ENCODE measurements at regions not wholly inside any gene's neighbourhood (a gene's known extent, or its start where the extent isn't known, plus 50 kb on each side); places are given as distances from the start of the nearest gene placed in this dataset.

DNA sequence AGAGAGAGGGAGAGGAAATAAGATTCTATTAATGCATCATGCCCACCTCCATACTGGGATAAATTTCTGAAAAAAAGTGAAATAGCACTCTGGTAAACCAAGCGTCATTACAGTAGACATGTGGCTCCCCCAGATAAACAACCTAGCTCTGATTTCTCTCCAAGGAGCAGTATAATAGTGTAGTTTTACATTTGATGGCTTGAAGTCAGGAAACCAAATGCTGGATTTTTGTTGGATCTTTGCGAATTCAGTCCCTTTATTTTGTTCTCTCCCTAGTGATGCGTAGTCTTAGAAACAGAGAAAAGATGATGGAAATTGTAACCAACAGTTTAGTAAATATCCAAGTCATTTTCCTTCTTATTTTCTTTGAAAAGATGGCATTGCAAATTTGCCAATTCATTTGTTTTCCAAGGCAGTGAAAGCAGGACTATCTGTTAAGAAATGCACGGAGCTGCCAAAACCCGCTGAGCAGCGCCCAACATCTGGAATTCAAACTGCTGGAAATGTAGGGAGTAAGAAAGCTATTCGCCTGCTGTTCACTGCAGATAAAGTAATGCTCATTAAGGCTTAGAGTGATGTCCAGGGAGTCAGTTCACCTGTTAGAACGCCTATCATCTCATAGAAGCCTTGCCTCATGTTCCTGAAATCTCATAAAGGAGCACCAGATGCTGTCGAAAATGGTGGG is 85.7 kb upstream of the DOK5 start:
- Histone ChIP-seq H3K9ac (ENCODE audit: insufficient read depth in 1 of 2, low read length in 2 of 2) (no peak overlapping the region), H3K9me3 (ENCODE audit: control insufficient read depth in 4 of 4, insufficient read depth in 3 of 4, low read length in 3 of 4) (no peaks in the 10 kb centered on the region), H3K27me3 (ENCODE audit: control insufficient read depth in 3 of 3, insufficient read depth in 3 of 3, low read length in 2 of 3) (no peaks in the 10 kb centered on the region), H3K4me1 (ENCODE audit: control insufficient read depth in 5 of 5, insufficient read depth in 5 of 5, low read length in 5 of 5) (peaks cover 0 to 4% (median 0%) of the 10 kb centered on the region in 5 donors), H3K4me3 (no peak overlapping the region), H3K36me3 (ENCODE audit: control insufficient read depth in 4 of 4, insufficient read depth in 4 of 4, low read length in 4 of 4) (no peaks in the 10 kb centered on the region), H3K27ac (ENCODE audit: low read depth in 1 of 2, low read length in 1 of 2) (no peak overlapping the region)
- 77 to 84% methylated on average over 9 of the region's 9 CpGs for WGBS, 2 donors
- DNase-seq (peak in 2 of 3 donors; percentile 9 to 68), ATAC-seq (ENCODE audit: insufficient read depth, low FRiP score) (no peak)
- TF ChIP-seq, protein P1, sequence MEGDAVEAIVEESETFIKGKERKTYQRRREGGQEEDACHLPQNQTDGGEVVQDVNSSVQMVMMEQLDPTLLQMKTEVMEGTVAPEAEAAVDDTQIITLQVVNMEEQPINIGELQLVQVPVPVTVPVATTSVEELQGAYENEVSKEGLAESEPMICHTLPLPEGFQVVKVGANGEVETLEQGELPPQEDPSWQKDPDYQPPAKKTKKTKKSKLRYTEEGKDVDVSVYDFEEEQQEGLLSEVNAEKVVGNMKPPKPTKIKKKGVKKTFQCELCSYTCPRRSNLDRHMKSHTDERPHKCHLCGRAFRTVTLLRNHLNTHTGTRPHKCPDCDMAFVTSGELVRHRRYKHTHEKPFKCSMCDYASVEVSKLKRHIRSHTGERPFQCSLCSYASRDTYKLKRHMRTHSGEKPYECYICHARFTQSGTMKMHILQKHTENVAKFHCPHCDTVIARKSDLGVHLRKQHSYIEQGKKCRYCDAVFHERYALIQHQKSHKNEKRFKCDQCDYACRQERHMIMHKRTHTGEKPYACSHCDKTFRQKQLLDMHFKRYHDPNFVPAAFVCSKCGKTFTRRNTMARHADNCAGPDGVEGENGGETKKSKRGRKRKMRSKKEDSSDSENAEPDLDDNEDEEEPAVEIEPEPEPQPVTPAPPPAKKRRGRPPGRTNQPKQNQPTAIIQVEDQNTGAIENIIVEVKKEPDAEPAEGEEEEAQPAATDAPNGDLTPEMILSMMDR (IDR thresholded peaks at IDR 0.05; ENCODE audit: control extremely low read depth, extremely low read depth), result no peak

DNA sequence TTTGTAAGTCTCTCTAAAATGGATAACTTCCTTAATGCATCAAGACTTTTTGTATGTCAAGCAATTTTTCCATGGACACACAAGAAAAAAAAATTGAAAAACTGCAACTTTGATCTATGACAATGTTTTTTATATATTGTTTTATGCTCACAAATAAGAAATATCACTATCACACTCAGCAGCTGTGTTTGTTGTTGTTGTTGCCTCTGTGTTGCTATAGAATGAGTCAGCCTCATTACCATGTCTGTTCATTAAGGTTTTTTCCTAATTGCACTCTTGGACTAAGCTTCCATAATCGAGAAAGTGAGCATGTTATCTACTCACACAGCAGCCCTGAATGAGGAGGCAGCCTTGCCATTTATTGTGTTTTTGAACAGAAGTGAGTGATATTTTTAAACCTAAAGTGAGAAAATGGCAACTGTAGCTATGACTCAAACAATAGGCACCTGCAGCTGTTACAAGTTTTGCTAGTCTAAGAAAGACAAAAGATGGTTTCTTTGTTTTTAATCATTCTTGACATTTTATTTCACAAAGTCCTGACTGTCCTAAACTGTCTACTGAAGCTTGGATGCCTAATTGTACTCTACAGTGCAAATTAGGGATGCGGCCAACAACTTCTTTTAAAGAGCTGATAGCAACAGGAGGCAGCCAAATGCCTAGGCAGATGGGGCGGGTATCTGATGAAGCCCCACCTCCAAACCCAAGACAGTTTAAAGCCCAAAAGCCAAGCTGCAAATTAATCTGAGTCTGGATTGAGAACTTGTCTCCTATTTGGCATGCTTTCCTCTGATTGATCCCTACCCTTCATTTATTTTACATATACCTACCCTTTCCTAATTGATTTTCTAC is 77.9 kb upstream of the DOK5 start:
- DNase-seq, result no peak
- TF ChIP-seq, protein P1 (IDR thresholded peaks at IDR 0.05; ENCODE audit: control extremely low read depth, extremely low read depth), result no peak
- H3K27ac ChIP-seq (ENCODE audit: low read depth in 1 of 2, low read length in 1 of 2), result no peak overlapping the region

DNA sequence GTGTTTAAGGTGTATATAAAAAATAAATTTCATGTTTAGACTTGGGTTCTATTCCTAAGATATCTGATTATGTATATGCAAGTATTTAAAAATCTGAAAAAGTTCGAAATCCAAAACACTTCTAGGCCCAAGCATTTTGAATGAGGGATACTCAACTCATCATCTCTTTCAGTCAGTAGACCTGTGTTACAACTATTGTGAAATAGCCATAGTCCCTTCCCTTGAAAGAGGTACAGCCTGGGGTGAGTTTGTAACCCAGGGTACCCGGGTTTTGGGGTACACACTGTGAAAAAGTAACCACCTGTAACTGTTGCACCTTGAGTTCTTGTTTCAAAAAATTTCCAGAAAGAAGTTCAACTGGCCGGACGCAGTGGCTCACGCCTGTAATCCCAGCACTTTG is 76.6 kb upstream of the DOK5 start:
- TF ChIP-seq, protein P1 (IDR thresholded peaks at IDR 0.05; ENCODE audit: control extremely low read depth, extremely low read depth), result no peak
- H3K4me3 ChIP-seq, result no peak overlapping the region
- H3K9ac ChIP-seq (ENCODE audit: insufficient read depth in 1 of 2, low read length in 2 of 2), result no peak overlapping the region
- no peak for DNase-seq
- H3K36me3 ChIP-seq (ENCODE audit: control insufficient read depth in 4 of 4, insufficient read depth in 4 of 4, low read length in 4 of 4), result no peaks in the 10 kb centered on the region
- peaks cover 0 to 3% (median 0%) of the 10 kb centered on the region in 4 donors for H3K9me3 ChIP-seq (ENCODE audit: control insufficient read depth in 4 of 4, insufficient read depth in 3 of 4, low read length in 3 of 4)
- WGBS, 2 donors, result 88 to 93% methylated on average over 5 of the region's 5 CpGs
- H3K27me3 ChIP-seq (ENCODE audit: control insufficient read depth in 3 of 3, insufficient read depth in 3 of 3, low read length in 2 of 3), result no peaks in the 10 kb centered on the region
- no peak overlapping the region for H3K27ac ChIP-seq (ENCODE audit: low read depth in 1 of 2, low read length in 1 of 2)
- no peaks in the 10 kb centered on the region for H3K4me1 ChIP-seq (ENCODE audit: control insufficient read depth in 5 of 5, insufficient read depth in 5 of 5, low read length in 5 of 5)
- no peak for ATAC-seq (ENCODE audit: insufficient read depth, low FRiP score)

More for the DNA sequence above, 77.9 kb upstream of the DOK5 start:
- H3K27me3 ChIP-seq (ENCODE audit: control insufficient read depth in 3 of 3, insufficient read depth in 3 of 3, low read length in 2 of 3), result no peaks in the 10 kb centered on the region
- 93 to 94% methylated on average over 3 of the region's 3 CpGs for WGBS, 2 donors
- no peak overlapping the region for H3K4me3 ChIP-seq
- ATAC-seq (ENCODE audit: insufficient read depth, low FRiP score), result no peak
- H3K4me1 ChIP-seq (ENCODE audit: control insufficient read depth in 5 of 5, insufficient read depth in 5 of 5, low read length in 5 of 5), result no peaks in the 10 kb centered on the region
- peaks cover 0 to 3% (median 0%) of the 10 kb centered on the region in 4 donors for H3K9me3 ChIP-seq (ENCODE audit: control insufficient read depth in 4 of 4, insufficient read depth in 3 of 4, low read length in 3 of 4)
- H3K9ac ChIP-seq (ENCODE audit: insufficient read depth in 1 of 2, low read length in 2 of 2), result no peak overlapping the region
- no peaks in the 10 kb centered on the region for H3K36me3 ChIP-seq (ENCODE audit: control insufficient read depth in 4 of 4, insufficient read depth in 4 of 4, low read length in 4 of 4)
